ENCODE measurements at regions not wholly inside any gene's neighbourhood (a gene's known extent, or its start where the extent isn't known, plus 50 kb on each side); places are given as distances from the start of the nearest gene placed in this dataset.

- Histone ChIP-seq H3K4me3 (ENCODE audit: severe bottlenecking) (no peak overlapping the region), H3K36me3 (ENCODE audit: low read depth) (no peaks in the 10 kb centered on the region), H3K9me3 (ENCODE audit: severe bottlenecking) (no peaks in the 10 kb centered on the region), H3K4me1 (ENCODE audit: insufficient read depth, poor library complexity, severe bottlenecking) (peaks cover 18% of the 10 kb centered on the region), H3K27ac (ENCODE audit: poor library complexity, severe bottlenecking) (peak overlapping the region; percentile 56), H3K27me3 (ENCODE audit: insufficient read depth, poor library complexity, severe bottlenecking) (no peaks in the 10 kb centered on the region)
- DNase-seq (ENCODE audit: low spot score) (no peak), ATAC-seq (ENCODE audit: low read depth) (peak; percentile 84)
- no peak for TF ChIP-seq CTCF (IDR thresholded peaks at IDR 0.05; ENCODE audit: poor library complexity, severe bottlenecking)
Observed at GRCh38 chr7:16293669-16294425, 127.5 kb downstream of the CRPPA start.

GRCh38 chr7:16284581-16284980, 136.8 kb downstream of the CRPPA start:
- ATAC-seq (ENCODE audit: low read depth): no peak
- H3K27me3 ChIP-seq (ENCODE audit: insufficient read depth, poor library complexity, severe bottlenecking): no peaks in the 10 kb centered on the region
- H3K4me1 ChIP-seq (ENCODE audit: insufficient read depth, poor library complexity, severe bottlenecking): no peaks in the 10 kb centered on the region
- no peak for DNase-seq (ENCODE audit: low spot score)
- no peak overlapping the region for H3K4me3 ChIP-seq (ENCODE audit: severe bottlenecking)
- TF ChIP-seq CTCF (IDR thresholded peaks at IDR 0.05; ENCODE audit: poor library complexity, severe bottlenecking): no peak
- no peak overlapping the region for H3K27ac ChIP-seq (ENCODE audit: poor library complexity, severe bottlenecking)
- no peaks in the 10 kb centered on the region for H3K9me3 ChIP-seq (ENCODE audit: severe bottlenecking)
- H3K36me3 ChIP-seq (ENCODE audit: low read depth): no peaks in the 10 kb centered on the region

GRCh38 chr7:16278167-16278787, 143.1 kb downstream of the CRPPA start:
- no peaks in the 10 kb centered on the region for H3K4me1 ChIP-seq (ENCODE audit: insufficient read depth, poor library complexity, severe bottlenecking)
- H3K9me3 ChIP-seq (ENCODE audit: severe bottlenecking): no peaks in the 10 kb centered on the region

GRCh38 chr7:16271990-16272665, 149.2 kb downstream of the CRPPA start:
- ATAC-seq (ENCODE audit: low read depth) (peak; percentile 46; the same call in 1 of the 3 replicates), DNase-seq (ENCODE audit: low spot score) (no peak)
- H3K36me3 ChIP-seq (ENCODE audit: low read depth): no peaks in the 10 kb centered on the region
- no peaks in the 10 kb centered on the region for H3K9me3 ChIP-seq (ENCODE audit: severe bottlenecking)
- H3K27ac ChIP-seq (ENCODE audit: poor library complexity, severe bottlenecking): no peak overlapping the region
- no peaks in the 10 kb centered on the region for H3K27me3 ChIP-seq (ENCODE audit: insufficient read depth, poor library complexity, severe bottlenecking)
- no peak overlapping the region for H3K4me3 ChIP-seq (ENCODE audit: severe bottlenecking)
- H3K4me1 ChIP-seq (ENCODE audit: insufficient read depth, poor library complexity, severe bottlenecking): no peaks in the 10 kb centered on the region
- TF ChIP-seq CTCF (IDR thresholded peaks at IDR 0.05; ENCODE audit: poor library complexity, severe bottlenecking): no peak

More at GRCh38 chr7:16278167-16278787, 143.1 kb downstream of the CRPPA start:
- H3K27me3 ChIP-seq (ENCODE audit: insufficient read depth, poor library complexity, severe bottlenecking): no peaks in the 10 kb centered on the region
- H3K27ac ChIP-seq (ENCODE audit: poor library complexity, severe bottlenecking): no peak overlapping the region
- no peak for TF ChIP-seq CTCF (IDR thresholded peaks at IDR 0.05; ENCODE audit: poor library complexity, severe bottlenecking)
- DNase-seq (ENCODE audit: low spot score) (no peak), ATAC-seq (ENCODE audit: low read depth) (no peak)
- no peaks in the 10 kb centered on the region for H3K36me3 ChIP-seq (ENCODE audit: low read depth)
- no peak overlapping the region for H3K4me3 ChIP-seq (ENCODE audit: severe bottlenecking)
